Epithelial cell of prostate (primary cell): ENCODE measurements at regions not wholly inside any gene's neighbourhood (a gene's known extent, or its start where the extent isn't known, plus 50 kb on each side); places are given as distances from the start of the nearest gene placed in this dataset.
"Not testable (repeated sequence)": the region's sequence is repeated elsewhere in the genome, so short reads cannot be mapped to it uniquely, and the experiment has no call there.

Experiments used
- DNase-seq: peaks from one replicate; pipeline ENCODE4 v3.0.0-alpha.2; 2011; ENCODE audit warnings: low read depth, low spot score
- H3K27ac ChIP-seq: fragments of 450-650 bp; 2 replicates; pipeline ENCODE4 v1.5.1; 2017; ENCODE audit warnings: mild to moderate bottlenecking

DNA sequence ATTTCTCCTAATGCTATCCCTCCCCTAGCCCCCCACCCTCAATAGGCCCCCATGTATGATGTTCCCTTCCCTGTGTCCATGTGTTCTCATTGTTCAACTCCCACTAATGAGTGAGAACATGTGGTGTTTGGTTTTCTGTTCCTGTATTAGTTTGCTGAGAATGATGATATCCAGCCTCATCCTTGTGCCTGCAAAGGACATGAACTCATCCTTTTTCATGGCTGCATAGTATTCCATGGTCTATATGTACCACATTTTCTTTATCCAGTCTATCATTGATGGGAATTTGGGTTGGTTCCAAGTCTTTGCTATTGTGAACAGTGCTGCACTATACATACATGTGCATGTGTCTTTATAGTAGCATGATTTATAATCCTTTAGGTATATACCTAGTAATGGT, 217.5 kb upstream of the ASCC3 start:
- not testable (repeated sequence) for H3K27ac ChIP-seq, DNase-seq

DNA sequence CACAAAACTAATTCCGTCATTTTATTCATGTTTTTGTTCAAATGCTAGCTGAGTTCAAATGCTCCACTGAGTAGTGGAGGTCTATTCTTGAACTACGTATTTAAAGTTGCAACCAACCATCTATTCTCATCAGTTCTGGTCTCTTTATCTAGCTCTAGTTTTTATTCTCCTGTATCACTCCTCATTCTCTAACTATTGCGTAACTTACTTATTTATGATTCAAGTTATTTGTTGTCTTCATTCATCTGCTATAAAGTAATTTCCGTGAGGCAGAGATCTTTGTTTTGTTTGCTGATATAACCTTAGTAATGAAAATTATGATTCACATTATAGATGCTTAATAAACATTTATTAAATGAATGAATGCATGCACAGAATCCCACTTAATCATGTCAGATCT, 221.6 kb upstream of the ASCC3 start:
- DNase-seq = no peak
- no peak overlapping the region for H3K27ac ChIP-seq

DNA sequence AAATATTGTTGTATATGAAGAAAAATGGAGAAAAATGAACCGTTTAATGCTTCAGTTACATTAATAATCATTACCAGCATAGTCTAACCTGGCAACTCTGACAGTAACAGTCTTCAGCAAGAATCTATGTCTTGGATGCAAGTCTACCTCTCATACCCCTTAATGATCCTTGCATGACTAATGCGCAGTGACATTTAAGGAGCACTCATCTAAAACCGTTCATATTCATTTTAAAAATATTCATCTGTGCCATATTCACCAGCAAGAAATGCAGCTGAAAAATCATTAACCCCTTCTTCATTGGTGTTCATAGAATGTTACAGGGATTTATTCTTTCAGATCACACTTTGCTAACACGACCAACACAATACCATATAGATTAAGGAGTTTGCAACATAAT, 227.2 kb upstream of the ASCC3 start:
- DNase-seq = no peak
- H3K27ac ChIP-seq = no peak overlapping the region

DNA sequence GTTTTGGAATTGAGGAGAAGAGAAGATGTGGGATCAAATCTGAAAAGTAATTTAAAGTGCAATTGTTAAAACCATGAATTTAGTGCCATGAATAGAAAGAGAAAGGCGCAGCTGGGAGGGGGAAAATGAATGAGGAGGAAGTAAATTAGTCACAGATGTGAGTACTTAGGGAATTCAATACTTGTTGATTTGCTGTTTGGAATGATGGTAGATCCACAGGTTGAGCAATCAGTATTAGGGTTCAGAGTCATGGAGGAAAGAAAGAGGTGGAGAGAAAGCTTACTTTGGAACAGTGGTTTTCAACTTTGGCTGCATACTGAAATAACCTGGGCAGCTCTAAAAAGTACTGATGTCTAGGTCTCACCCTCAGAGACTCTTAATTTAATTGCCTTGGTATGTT, 229.7 kb upstream of the ASCC3 start:
- peak; percentile 6 for DNase-seq

DNA sequence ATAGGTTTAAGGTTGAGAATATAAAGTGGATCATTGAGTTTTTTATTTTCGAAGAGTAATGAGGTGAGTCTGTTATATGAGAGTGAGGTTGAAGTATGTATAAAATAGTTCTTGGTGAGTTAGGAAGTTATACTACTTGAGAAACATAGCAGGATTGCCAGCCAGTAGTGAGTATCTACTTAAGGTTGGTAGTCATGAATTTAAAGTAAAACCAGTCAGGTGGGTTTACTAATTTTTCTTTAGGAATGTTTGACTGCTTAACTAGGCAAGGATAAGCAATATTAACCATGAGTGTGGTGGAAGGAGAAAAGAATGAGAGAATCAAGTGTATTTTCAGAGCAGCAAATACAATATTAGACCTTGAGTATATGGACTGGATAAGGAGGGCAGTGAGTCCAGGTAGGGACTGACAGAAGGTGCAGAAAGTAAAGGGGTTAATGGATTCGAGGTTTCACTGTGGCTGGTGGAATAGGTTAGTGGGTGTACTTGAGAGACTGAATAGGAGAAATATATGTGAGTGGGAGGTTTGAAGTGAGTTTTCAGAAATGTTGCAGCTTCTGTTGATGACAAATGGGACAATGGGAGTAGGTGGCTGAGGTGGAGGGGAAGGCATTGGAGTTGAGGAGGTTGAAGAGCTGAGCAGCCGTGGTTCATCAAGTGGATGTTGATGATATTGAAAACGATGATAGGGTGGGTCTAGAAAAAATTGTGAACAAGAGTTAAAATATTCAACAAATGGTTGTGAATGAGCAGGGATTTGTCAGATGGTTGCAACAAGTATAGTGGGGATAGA, 232.5 kb upstream of the ASCC3 start:
- no peak overlapping the region for H3K27ac ChIP-seq
- DNase-seq = no peak

More for the DNA sequence above, 229.7 kb upstream of the ASCC3 start:
- H3K27ac ChIP-seq = no peak overlapping the region

DNA sequence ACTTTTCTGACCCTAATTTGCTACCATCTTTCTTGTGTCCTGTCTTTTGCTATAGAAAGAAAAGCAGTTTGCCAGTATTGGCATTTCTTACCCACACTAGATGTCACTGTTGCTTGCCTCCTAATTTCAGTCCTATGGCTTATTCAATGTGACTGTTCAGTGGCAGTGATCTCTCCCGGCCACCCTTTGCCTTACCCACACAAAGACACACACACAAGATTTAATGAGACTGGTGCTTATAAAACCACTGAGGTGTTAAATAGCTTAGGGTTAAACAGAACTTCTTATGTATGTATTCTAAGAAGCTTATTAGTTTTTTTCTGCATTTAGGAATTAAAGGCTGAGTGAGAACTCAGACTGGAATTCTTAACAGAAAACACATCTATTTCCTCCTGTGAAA, 233.6 kb upstream of the ASCC3 start:
- no peak overlapping the region for H3K27ac ChIP-seq
- DNase-seq = peak; percentile 10

DNA sequence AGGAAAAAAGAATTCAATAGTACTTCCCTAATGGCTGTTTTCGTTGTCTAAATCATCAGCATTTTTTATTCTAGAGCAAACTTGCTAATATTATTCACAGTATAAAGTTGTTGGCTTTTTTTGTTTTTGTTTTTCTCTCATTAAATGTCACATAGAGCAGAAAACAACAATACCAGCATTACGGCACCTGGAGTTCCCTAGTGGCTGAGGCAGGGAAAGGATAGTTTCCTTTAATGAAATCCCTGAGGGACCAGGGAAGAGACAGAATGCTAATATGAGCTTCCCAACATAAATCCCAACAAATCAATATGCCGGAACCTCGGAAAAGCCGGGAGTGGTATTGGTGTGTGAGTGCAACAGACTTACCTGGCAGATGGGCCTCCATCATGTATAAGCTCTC, 235.2 kb upstream of the ASCC3 start:
- DNase-seq = no peak
- H3K27ac ChIP-seq = no peak overlapping the region

DNA sequence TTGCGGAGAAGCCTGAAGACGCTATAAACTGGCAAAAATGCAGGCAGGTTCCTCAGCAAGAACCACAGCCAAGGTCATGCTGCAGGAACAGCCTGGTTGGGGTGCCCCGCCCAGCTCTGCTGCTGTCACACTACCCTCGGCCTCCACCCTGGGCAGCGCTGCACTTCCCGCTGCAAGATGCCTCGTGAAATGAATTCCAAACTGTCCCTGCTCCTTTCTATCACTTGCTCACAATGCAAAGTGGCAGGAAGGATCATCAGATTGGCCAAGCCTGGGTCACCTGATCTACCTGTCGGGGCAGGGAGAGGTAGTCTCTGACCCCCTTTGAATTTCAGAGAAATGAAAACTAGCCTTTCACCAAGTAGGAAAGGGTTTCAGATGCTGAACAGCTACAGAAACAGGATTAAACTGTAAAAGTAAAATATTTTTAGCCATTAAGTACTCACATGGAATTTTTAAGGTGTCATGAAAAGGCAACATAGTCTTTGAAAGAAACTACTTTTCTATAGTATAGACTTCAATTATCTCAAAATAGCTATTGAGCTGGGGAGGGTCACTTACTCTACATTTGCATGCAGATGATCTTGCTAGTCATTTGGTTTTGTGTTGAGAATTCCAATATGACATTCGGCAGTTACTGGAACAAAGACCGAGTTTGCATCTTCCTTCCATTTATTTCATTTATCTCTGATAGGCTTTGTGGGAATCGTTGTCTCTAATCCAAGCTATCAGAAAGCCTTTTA, 236.4 kb upstream of the ASCC3 start:
- H3K27ac ChIP-seq = no peak overlapping the region
- DNase-seq = no peak

DNA sequence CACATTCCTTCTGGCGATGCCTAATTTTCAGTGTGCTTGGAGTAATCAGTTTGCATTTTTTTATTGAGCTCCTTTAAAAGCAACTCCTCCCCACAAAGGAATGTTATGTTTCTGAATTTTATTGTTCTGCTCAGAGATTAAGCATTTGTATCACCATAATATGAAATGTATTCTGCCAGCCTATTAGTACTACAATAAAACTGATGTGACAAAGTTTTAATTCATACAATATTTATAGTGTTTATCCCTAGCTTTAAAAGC, 236.9 kb upstream of the ASCC3 start:
- no peak overlapping the region for H3K27ac ChIP-seq
- DNase-seq = no peak

DNA sequence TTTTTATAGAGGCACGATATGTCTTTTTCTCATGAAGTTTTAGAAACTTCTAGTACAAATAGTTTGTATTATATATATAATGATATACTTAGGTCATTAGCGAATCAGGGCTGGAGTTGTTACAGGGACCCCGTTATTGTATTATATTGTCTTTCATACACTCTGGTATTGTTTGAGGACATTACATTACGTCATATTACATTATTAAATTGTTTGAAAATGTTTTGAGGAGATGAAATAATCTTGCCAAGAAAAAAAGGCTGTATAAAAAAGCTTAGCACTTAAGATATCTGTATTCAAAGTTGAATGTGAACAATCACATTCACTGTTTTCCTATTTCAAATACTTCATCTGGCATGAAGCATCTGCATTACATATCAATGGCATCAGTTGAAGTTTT, 239.6 kb upstream of the ASCC3 start:
- no peak overlapping the region for H3K27ac ChIP-seq
- DNase-seq = no peak

DNA sequence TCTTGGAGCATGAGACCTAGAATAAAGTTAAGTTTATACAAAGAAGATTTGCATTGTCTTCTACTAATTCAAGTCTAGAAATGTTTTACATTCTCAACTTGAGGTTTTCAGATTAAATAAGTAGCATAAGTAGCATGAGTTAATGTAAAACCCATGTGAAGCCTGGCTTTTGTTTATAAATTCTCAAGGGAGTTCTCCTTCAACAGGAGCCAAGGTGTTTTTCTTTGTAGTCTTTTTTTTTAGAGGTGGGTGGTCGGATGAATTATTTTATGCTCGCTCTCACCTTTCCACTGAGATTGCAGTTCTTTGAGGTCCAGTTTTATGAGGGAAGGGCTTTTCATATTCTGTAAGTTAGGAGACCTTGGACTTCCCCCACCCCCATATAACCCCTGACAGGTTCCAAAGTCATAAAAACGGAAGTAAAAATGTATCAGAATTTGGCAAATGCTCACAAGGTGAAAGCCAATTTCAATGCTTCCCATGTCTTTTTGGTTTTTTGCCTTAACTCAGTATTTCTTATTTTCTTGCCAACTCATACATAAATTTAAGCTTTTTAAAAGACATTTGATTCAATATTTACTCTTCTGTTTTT, 244.3 kb upstream of the ASCC3 start:
- no peak for DNase-seq
- no peak overlapping the region for H3K27ac ChIP-seq

DNA sequence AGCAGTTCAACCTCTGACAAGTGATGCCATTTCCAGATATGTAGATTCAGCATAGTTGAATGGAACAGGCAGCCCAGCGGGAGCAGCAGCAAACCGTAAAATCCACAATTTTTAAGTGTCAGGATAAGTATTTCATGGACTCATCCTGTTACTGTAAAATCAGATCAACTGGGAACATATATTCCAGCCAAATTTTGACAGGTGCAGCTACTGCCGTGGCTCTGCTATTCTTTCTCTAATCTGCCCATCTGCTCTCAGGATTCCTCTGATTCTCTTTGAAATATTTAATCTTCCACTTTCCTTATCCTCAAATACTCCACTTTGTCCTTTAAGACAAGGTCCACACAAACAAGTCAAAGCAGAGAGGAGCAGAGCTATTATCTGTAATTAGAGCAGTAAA, 245.4 kb upstream of the ASCC3 start:
- no peak overlapping the region for H3K27ac ChIP-seq
- no peak for DNase-seq

DNA sequence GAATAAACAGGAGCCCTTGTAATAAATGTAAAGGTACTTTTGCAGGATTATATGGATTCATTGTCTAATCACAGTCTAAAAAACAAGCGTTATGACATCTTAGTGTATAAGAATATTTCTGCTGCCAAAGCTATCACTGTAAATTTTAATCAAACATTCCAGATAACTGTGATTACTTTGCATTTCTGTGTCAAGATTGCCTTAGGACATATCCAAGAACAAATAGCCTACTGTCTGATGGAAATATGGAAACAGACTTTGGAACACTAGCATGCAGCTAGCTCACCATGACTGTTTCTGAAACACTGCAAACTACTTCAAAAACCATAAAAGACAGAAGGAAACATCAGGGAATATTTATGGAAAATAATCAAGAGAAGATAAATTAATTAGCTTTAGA, 248.7 kb upstream of the ASCC3 start:
- no peak overlapping the region for H3K27ac ChIP-seq
- DNase-seq = no peak

DNA sequence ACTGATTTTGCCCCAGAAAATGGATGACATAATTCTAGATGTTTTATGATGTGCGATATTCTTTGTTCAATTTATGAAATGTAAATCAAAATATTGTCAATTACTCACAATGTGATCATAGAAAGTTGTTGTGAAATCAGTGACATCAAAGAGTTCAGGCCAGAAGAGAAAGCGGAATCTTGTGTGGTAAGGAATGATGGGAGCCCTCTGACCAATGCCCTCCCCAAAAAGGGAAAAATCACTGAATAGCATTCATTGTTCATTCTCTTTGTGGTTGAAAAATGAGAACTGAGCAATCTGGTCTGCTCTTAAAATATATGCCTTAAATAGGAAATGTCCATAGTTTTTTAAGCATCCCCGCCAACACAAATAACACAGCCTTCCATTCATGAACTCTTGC, 247.1 kb upstream of the GRIK2 start:
- H3K27ac ChIP-seq = no peak overlapping the region
- no peak for DNase-seq

DNA sequence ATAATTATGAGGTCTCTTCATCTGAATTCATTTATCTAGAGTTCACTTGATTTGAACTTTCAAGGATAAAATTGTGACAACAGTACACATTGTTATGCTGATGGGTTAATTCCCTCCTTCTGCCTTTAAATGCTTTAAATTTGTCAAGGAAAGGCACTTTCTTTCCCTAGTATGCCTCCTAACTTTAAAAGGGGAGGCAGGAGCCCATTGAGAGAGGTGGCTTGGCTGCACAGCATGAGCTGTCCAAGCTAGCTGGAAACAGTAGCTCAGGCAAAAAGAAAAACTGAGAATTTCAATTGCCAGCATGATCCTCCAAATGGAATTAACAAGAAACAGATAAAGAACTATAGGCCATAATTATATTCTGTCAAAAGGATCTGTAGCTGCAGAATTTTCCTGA, 243.3 kb upstream of the GRIK2 start:
- no peak overlapping the region for H3K27ac ChIP-seq
- no peak for DNase-seq

DNA sequence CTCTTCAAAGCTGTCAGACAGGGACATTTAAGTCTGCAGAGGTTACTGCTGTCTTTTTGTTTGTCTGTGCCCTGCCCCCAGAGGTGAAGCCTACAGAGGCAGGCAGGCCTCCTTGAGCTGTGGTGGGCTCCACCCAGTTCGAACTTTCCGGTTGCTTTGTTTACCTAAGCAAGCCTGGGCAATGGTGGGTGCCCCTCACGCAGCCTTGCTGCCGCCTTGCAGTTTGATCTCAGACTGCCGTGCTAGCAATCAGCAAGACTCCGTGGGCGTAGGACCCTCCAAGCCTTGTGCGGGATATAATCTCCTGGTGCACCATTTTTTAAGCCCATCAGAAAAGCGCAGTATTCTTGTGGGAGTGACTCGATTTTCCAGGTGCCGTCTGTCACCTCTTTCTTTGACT, 235.9 kb upstream of the GRIK2 start:
- DNase-seq = not testable (repeated sequence)

DNA sequence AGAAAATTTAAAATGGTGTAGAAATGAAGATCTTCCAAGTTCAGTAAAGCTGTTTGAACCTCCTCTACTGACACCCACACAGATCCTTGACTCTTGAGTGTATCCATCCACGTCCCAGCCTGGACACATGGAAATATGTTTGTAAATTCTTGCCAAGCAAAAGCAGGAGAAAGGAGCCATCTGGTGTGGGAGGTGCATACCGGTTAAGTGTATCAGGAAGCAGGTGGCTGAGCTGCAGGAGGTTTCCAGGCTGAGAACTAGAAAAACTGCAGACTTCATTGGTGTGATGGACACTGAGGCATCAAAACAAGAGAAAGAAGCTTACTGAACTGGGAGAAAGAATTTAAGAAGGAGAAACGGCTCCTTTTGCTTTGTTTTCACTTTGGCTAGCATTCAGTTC, 229.9 kb upstream of the GRIK2 start:
- no peak for DNase-seq
- no peak overlapping the region for H3K27ac ChIP-seq

More for the DNA sequence above, 235.9 kb upstream of the GRIK2 start:
- not testable (repeated sequence) for H3K27ac ChIP-seq

DNA sequence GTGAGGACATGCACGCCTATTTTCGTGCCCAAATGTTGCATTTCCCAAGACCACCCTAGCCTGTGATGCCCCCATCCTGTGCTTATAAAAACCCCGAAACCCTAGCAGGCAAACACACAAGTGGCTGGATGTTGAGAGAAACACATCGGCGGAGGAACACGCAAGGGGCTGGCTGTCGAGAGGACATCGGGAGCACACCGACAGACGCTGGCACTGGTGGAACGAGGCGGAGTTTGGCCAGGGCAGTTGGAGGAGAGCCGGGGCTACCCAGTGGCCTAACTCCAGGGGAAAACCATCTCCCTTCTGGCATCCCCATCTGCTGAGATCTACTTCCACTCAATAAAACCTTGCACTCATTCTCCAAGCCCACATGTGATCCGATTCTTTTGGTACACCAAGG, 225.9 kb upstream of the GRIK2 start:
- H3K27ac ChIP-seq = no peak overlapping the region
- no peak for DNase-seq

DNA sequence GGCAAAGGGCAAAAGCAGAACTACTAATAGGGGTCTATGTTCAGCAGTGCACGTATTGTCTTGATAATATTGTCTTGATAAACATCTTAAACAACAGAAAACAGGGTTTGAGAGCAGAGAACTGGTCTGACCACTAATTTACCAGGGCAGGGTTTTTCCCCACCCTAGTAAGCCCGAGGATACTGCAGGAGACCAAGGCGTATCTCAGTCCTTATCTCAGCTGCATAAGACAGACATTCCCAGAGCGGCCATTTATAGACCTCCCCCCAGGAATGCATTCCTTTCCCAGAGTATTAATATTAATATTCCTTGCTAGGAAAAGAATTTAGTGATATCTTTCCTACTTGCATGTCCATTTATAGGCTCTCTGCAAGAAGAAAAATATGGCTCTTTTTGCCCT, 222.5 kb upstream of the GRIK2 start:
- not testable (repeated sequence) for DNase-seq

DNA sequence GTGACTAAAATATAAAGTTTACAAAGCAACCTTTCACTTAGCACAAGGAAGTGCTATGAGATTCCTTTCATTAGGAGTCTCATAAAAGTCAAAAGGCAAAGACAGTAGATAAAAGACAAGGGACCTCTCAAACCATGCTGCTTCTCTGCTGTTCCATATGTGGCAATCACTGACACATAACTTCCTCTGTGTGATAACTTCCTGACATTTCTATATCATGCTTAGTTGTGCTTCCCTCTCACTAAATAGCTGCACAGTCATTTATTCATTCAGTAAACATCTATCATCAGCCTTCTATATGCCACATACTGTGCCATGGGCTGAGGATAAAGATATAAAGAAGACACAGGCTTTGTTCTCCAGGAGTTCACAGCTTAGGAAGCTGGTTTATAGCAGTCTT, 214.8 kb upstream of the GRIK2 start:
- no peak overlapping the region for H3K27ac ChIP-seq
- DNase-seq = no peak

More for the DNA sequence above, 222.5 kb upstream of the GRIK2 start:
- H3K27ac ChIP-seq = not testable (repeated sequence)

DNA sequence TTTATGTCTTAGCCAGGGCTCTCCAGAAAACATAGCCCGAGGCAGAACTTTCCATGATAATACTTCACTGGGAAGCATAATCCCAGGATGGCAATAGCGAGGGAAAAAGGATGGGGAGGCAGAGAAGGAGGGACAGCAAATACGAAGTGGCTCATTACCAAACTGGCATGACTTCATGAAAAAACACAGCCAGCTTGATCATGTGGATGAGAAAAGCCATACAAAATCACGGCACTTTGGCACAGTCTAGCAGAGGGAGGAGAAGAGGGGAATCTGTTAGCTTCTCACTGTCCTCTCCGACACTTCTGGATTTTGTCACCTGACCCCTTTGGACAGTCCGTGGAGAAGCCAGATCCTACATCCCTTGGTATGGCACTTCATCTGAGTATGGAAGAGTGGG, 212.5 kb upstream of the GRIK2 start:
- DNase-seq = no peak
- H3K27ac ChIP-seq = no peak overlapping the region
